22Rv1 (cell line): ENCODE measurements at regions not wholly inside any gene's neighbourhood (a gene's known extent, or its start where the extent isn't known, plus 50 kb on each side); places are given as distances from the start of the nearest gene placed in this dataset.
A peak's percentile ranks its signal among the peaks of the same experiment; 100 is the strongest.

Experiments used
- H3K27ac ChIP-seq: fragments of 450-650 bp; 2 replicates; pipeline ENCODE4 v1.5.1; 2017
- ZFX ChIP-seq: fragments of 450-650 bp; IDR thresholded peaks from 2 replicates; pipeline ENCODE4 v1.6.1; 2017; ENCODE audit warnings: antibody characterized with exemption, borderline replicate concordance
- TF ChIP-seq, protein P1 (sequence below): fragments of 450-650 bp; IDR thresholded peaks from 2 replicates; pipeline ENCODE4 v1.5.1; 2017; ENCODE audit warnings: mild to moderate bottlenecking

DNA sequence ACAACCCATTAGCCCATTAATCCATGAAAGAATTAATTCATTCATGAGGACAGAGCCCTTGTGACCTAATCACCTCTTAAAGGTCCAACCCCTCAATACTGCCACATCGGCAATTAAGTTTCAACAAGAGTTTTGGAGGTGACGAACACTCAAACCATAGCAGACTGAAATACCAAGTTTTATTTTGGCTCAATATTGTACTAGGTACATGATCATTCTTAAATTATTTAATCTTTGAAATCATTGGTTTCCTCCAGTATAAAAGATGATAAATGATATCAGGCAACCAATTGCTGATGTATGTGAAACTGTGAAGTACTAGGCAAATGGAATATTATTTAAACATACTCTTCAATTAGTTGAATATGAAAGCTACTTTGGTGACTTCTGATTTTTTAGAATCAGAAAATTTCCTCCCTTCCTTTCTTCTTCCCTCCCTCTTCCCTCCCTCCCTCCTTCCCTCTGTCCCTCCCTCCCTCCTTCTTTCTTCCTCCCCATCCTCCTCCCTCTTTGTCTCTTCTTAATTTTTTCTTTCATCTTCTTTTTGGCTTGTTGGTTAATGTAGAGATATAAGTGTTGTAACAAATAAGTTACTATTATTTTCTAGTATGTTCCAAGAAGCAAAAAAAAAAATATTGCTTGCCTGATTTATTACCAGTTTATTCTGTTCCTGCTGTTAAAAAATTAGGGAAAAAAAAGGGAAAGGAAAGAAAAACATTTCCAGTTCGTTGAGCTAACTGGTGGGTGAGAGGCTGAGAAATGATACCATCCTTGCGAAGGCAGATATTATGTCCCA, 233.9 kb upstream of the ZNF217 start:
- peak overlapping the region; percentile 66 for H3K27ac ChIP-seq
- TF ChIP-seq, protein P1, sequence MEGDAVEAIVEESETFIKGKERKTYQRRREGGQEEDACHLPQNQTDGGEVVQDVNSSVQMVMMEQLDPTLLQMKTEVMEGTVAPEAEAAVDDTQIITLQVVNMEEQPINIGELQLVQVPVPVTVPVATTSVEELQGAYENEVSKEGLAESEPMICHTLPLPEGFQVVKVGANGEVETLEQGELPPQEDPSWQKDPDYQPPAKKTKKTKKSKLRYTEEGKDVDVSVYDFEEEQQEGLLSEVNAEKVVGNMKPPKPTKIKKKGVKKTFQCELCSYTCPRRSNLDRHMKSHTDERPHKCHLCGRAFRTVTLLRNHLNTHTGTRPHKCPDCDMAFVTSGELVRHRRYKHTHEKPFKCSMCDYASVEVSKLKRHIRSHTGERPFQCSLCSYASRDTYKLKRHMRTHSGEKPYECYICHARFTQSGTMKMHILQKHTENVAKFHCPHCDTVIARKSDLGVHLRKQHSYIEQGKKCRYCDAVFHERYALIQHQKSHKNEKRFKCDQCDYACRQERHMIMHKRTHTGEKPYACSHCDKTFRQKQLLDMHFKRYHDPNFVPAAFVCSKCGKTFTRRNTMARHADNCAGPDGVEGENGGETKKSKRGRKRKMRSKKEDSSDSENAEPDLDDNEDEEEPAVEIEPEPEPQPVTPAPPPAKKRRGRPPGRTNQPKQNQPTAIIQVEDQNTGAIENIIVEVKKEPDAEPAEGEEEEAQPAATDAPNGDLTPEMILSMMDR, result no peak
- TF ChIP-seq ZFX, result no peak

DNA sequence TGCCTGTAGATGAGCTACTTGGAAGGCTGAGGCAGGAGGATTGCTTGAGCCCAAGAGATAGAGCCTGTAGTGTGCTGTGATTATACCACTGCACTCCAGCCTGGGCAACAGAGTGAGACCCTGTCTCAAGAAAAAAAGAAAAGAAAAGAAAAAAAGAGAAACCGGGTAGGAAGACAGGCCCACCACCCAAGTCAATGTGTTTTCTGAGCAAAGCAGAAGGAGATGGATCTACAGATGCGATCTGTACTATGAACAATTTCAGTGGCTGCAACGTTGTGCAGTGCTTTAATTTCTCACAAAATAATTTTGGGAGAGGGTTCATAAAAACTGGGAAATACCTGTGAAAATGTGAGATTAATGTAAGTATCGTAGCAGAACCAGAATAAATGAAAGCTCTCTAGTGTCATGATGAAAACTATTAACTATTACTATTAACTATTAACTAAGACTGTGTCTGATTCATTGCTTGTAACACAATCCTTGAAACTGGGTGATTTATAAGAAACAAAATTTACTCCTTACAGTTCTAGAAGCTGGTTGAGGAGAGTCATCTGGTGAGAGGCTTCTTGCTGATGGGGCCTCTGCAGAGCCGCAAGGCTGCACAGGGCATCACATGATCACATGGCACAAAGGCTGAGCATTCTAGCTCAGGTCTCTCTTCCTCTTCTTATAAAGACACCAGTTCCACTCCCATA, 233.1 kb upstream of the ZNF217 start:
- TF ChIP-seq, protein P1, result no peak
- no peak for TF ChIP-seq ZFX
- H3K27ac ChIP-seq, result no peak overlapping the region

- H3K27ac ChIP-seq, result no peak overlapping the region
- TF ChIP-seq, protein P1, result no peak
- TF ChIP-seq ZFX, result no peak
These were observed 232.5 kb upstream of the ZNF217 start for GRCh38 chr20:53826090-53826489.

DNA sequence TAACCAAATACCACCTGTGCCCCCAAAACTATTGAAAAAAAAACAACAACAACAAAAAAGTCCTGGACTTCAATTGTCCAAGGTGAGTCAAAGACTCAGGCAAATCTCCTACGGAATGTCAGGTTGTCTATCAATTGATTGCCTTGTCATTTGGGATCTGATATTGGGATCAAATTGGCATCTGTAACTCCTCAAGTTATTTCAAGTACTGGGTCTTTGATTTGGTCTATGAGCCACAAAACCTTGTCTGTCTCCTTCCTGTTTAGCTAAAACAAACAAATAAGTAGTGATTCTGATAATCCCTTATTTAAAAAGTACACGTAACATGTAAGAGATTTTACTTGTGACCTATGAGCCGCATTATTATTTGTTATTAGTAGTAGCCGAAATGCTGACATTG, 231.6 kb upstream of the ZNF217 start:
- TF ChIP-seq, protein P1, result no peak
- TF ChIP-seq ZFX, result no peak

GRCh38 chr20:53824779-53825178, 231.1 kb upstream of the ZNF217 start:
- TF ChIP-seq ZFX, result no peak
- TF ChIP-seq, protein P1, result no peak
- H3K27ac ChIP-seq, result no peak overlapping the region

More for the DNA sequence above, 231.6 kb upstream of the ZNF217 start:
- no peak overlapping the region for H3K27ac ChIP-seq

DNA sequence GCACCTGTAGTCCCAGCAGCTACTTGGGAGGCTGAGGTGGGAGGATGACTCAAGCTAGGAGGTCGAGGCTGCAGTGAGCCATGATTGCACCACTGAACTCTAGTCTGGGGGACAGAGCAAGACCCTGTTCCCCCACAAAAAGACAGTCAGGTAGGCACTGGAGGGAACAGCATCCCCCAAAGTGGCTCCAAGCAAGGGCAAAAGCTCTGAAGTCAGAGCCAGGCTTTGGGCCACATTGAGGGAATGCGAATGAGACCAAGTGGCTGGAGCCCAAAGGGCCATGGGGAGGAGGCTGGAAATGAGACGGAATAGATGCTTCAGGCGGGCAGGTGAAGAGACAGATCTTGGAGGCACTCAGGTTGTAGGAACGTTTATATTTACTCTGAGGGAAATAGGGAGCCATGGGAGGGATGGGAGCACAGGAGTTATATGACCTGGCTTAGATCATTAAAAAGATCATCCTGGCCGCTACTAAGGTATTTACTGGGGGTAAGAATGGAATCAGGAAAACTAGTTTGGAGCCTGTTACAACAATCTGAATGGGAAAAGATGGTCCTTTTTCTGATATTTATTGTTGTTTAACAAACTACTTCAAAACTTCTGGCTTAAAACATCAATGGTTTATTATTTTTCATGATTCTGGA, 229.6 kb upstream of the ZNF217 start:
- no peak for TF ChIP-seq ZFX
- TF ChIP-seq, protein P1, result no peak

GRCh38 chr20:53822534-53822933, 228.9 kb upstream of the ZNF217 start:
- TF ChIP-seq ZFX, result no peak
- TF ChIP-seq, protein P1, result no peak

More for the DNA sequence above, 229.6 kb upstream of the ZNF217 start:
- H3K27ac ChIP-seq, result no peak overlapping the region

More at GRCh38 chr20:53822534-53822933, 228.9 kb upstream of the ZNF217 start:
- no peak overlapping the region for H3K27ac ChIP-seq
